Lung (tissue), 11 donors: ENCODE measurements at regions not wholly inside any gene's neighbourhood (a gene's known extent, or its start where the extent isn't known, plus 50 kb on each side); places are given as distances from the start of the nearest gene placed in this dataset.

Experiments used
- ATAC-seq: fragments of 200-7000 bp; cut with Tn5 transposase; one replicate; pipeline ENCODE4 v1.9.1; 2020; ENCODE audit warnings: moderate number of reproducible peaks; ENCODE audit not compliant: insufficient read depth, low FRiP score
- DNase-seq, 3 donors: peaks; one replicate each; pipeline ENCODE4 v3.0.0-alpha.2; 2013 to 2017
- H3K27ac ChIP-seq, 2 donors: one replicate each; pipeline ENCODE4 v1.5.1; 2013; ENCODE audit warnings: mild to moderate bottlenecking in 2 of 2, moderate library complexity in 2 of 2, control low read depth in 1 of 2, inconsistent platforms in 1 of 2, low read depth in 1 of 2, low read length in 1 of 2
- H3K27me3 ChIP-seq, 3 donors: one replicate each; pipeline ENCODE4 v1.5.1; 2013; ENCODE audit warnings: low read length in 2 of 3; ENCODE audit not compliant: control insufficient read depth in 3 of 3, insufficient read depth in 3 of 3
- H3K36me3 ChIP-seq, 4 donors: one replicate each; pipeline ENCODE4 v1.5.1; 2013; ENCODE audit warnings: low read length in 4 of 4, mild to moderate bottlenecking in 1 of 4, moderate library complexity in 1 of 4; ENCODE audit not compliant: control insufficient read depth in 4 of 4, insufficient read depth in 4 of 4
- H3K4me1 ChIP-seq, 5 donors: one replicate each; pipeline ENCODE4 v1.5.1; 2013; ENCODE audit warnings: low read length in 5 of 5, mild to moderate bottlenecking in 2 of 5, moderate library complexity in 1 of 5; ENCODE audit not compliant: control insufficient read depth in 5 of 5, insufficient read depth in 5 of 5
- H3K4me3 ChIP-seq: one replicate; pipeline ENCODE4 v1.5.1; 2013; ENCODE audit warnings: mild to moderate bottlenecking, control low read depth, moderate library complexity
- H3K9ac ChIP-seq, 2 donors: one replicate each; pipeline ENCODE4 v1.5.1; 2013; ENCODE audit warnings: low read length in 2 of 2, control low read depth in 1 of 2; ENCODE audit not compliant: insufficient read depth in 1 of 2
- H3K9me3 ChIP-seq, 4 donors: one replicate each; pipeline ENCODE4 v1.5.1; 2013; ENCODE audit warnings: low read length in 3 of 4, mild to moderate bottlenecking in 1 of 4, moderate library complexity in 1 of 4; ENCODE audit not compliant: control insufficient read depth in 4 of 4, insufficient read depth in 3 of 4
- CTCF ChIP-seq: IDR thresholded peaks from 2 replicates; pipeline ENCODE4 v1.5.1; 2012; ENCODE audit warnings: mild to moderate bottlenecking; ENCODE audit errors: control extremely low read depth, extremely low read depth
- WGBS, 2 donors: extraction: QIAGEN DNeasy Blood & Tissue Kit; methylation state at CpG; one replicate each; pipeline ENCODE4 v1.1.7; 2013; 5-methylcytosine and 5-hydroxymethylcytosine counted together
- donor health status: control.
- donor health status: control.
- donor health status: Bipolar disorder and iron deficiency.
- donor health status: healthy.
- donor health status: DM: yes; HTN: yes; CAD: no.

DNA sequence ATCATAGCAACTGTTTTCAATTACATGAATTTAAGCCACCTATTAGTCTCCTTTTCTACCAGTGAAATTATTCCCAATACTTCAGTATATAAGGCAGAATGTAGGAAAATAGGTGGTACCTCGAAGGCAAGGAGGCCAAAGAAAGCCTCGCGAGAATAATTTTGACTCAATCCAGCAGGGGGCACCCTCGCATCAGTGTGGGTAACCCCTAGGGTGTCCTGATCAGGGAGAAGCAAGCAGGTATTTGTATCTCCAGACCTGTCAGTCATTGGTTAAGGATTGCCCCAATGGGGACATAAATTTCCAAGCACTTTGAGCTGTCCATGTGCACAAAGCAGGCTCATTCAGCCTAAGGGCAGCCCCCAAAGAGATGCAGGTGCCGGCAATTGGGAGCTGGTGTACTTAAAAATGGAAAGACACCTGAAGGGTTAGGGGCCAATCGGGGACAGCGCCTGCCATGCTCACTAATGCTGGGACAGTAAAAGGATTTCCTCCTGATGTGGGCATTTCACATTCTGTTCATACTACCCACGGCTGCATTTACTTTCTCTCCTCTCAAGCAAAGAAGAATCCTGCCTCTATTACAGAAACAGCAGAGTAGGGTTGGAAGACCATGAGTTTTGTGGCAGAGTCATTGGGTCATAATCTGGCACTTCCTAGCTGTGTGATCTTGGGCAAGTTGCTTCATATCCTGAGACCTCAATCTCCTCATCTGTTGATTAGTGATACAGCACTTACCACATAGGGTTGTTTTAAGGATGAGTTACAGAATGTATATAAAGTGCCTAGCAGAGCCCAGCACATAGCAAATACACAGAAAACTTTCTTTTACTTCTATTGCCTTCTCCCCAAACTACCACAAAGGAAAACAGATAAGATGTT lies 136.1 kb downstream of the ICOS start:
- WGBS, 2 donors: 72 to 76% methylated on average over 8 of the region's 8 CpGs
- DNase-seq: peak; percentile 29 to 36 (median 33)
- H3K27me3 ChIP-seq: no peaks in the 10 kb centered on the region
- no peaks in the 10 kb centered on the region for H3K9me3 ChIP-seq
- no peak for TF ChIP-seq CTCF
- peaks cover 0 to 4% (median 0%) of the 10 kb centered on the region in 5 donors for H3K4me1 ChIP-seq
- no peaks in the 10 kb centered on the region for H3K36me3 ChIP-seq
- H3K4me3 ChIP-seq: no peak overlapping the region
- no peak overlapping the region for H3K9ac ChIP-seq
- ATAC-seq: no peak
- H3K27ac ChIP-seq: no peak overlapping the region

GRCh38 chr2:204074456-204074855 lies 137.9 kb downstream of the ICOS start:
- H3K27me3 ChIP-seq: no peaks in the 10 kb centered on the region
- no peaks in the 10 kb centered on the region for H3K9me3 ChIP-seq
- no peak overlapping the region for H3K27ac ChIP-seq
- H3K4me1 ChIP-seq: peaks cover 0 to 4% (median 0%) of the 10 kb centered on the region in 5 donors
- H3K4me3 ChIP-seq: no peak overlapping the region
- ATAC-seq (no peak), DNase-seq (peak in 2 of 3 donors; percentile 26 to 58)
- no peaks in the 10 kb centered on the region for H3K36me3 ChIP-seq
- 80 to 90% methylated on average over 1 of the region's 1 CpG for WGBS, 2 donors
- no peak overlapping the region for H3K9ac ChIP-seq
- no peak for TF ChIP-seq CTCF

DNA sequence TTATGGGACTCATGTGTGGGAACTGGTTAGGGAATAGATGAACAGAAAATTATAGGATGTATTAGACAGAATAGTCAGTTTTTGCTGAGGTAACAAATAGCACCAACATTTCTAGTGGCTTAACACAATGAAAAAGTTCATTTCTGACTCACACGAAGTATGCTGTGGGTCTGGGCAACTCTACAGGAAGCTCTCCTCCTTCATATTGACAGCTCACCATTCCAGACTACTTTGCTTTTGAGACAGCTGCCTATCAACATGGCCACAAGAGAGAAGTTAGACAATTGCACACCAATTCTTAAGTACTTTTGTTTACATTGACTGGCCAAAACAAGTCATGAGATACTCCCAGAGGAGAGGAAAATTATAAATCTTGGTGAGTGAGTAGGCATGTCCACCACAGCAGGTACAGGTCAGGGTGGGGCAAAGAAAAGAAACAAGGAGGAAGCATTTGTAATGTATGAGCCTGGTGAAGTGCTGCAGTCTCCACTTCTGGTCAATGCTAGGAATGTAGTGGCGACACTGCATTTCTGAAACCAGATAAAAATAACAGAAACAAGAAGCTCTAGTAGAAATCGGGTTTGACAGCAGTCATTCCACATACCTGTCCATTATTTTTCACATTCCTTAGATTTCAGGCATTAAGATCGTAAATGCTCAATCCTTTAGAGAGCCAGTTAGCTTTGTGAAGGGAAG lies 141.6 kb downstream of the ICOS start:
- Histone ChIP-seq H3K27ac (no peak overlapping the region), H3K27me3 (no peaks in the 10 kb centered on the region), H3K4me1 (peaks cover 0 to 4% (median 0%) of the 10 kb centered on the region in 5 donors), H3K4me3 (no peak overlapping the region), H3K36me3 (no peaks in the 10 kb centered on the region), H3K9ac (no peak overlapping the region), H3K9me3 (no peaks in the 10 kb centered on the region)
- DNase-seq (peak in 1 of 3 donors; percentile 6), ATAC-seq (no peak)
- WGBS, 2 donors: 59 to 83% methylated on average over 4 of the region's 4 CpGs
- no peak for TF ChIP-seq CTCF
